Small intestine (tissue), 7 donors: ENCODE measurements at regions not wholly inside any gene's neighbourhood (a gene's known extent, or its start where the extent isn't known, plus 50 kb on each side); places are given as distances from the start of the nearest gene placed in this dataset.
A peak's percentile ranks its signal among the peaks of the same experiment; 100 is the strongest.

Experiments
- DNase-seq, 2 donors: peaks; one replicate each; pipeline versions ENCODE4 v3.0.0 to v3.0.0-alpha.2; 2013
- FAIRE-seq: peaks from 2 replicates; lab custom pipeline; 2012; peaks lifted over from hg19 to GRCh38; lab: Jason Lieb, UNC
- H3K27ac ChIP-seq, 3 donors: one replicate each; pipeline ENCODE4 v1.5.1; 2013; ENCODE audit warnings: low read length in 2 of 3, mild to moderate bottlenecking in 2 of 3, control low read depth in 1 of 3, inconsistent platforms in 1 of 3, low read depth in 1 of 3, moderate library complexity in 1 of 3
- H3K27me3 ChIP-seq, 3 donors: one replicate each; pipeline ENCODE4 v1.6.1; 2013; ENCODE audit warnings: low read length in 3 of 3, inconsistent platforms in 1 of 3; ENCODE audit not compliant: control insufficient read depth in 3 of 3, insufficient read depth in 3 of 3
- H3K36me3 ChIP-seq, 3 donors: one replicate each; pipeline ENCODE4 v1.6.1; 2013; ENCODE audit warnings: low read length in 3 of 3, inconsistent platforms in 1 of 3, low read depth in 1 of 3, mild to moderate bottlenecking in 1 of 3, moderate library complexity in 1 of 3; ENCODE audit not compliant: control insufficient read depth in 3 of 3, insufficient read depth in 2 of 3
- H3K4me1 ChIP-seq, 3 donors: one replicate each; pipeline ENCODE4 v1.6.1; 2013; ENCODE audit warnings: low read length in 2 of 3, inconsistent platforms in 1 of 3, low read depth in 1 of 3, mild to moderate bottlenecking in 1 of 3, moderate library complexity in 1 of 3; ENCODE audit not compliant: control insufficient read depth in 3 of 3, insufficient read depth in 2 of 3
- H3K4me3 ChIP-seq, 3 donors: one replicate each; pipeline ENCODE4 v1.5.1; 2013; ENCODE audit warnings: low read length in 3 of 3, control low read depth in 1 of 3, inconsistent platforms in 1 of 3, low read depth in 1 of 3, mild to moderate bottlenecking in 1 of 3, moderate library complexity in 1 of 3
- H3K9me3 ChIP-seq, 2 donors: one replicate each; pipeline ENCODE4 v1.6.1; 2013; ENCODE audit warnings: low read depth in 1 of 2, low read length in 1 of 2; ENCODE audit not compliant: control insufficient read depth in 2 of 2, insufficient read depth in 1 of 2
- WGBS, 3 donors: extraction: QIAGEN DNeasy Blood & Tissue Kit; methylation state at CpG; one replicate each; pipeline ENCODE4 v1.1.7; 2013; 5-methylcytosine and 5-hydroxymethylcytosine counted together
- donor health status: healthy with polysubstance abuse.
- donor health status: control.
- donor health status: control.
- donor health status: Bipolar disorder and iron deficiency.
- donor health status: healthy.

DNA sequence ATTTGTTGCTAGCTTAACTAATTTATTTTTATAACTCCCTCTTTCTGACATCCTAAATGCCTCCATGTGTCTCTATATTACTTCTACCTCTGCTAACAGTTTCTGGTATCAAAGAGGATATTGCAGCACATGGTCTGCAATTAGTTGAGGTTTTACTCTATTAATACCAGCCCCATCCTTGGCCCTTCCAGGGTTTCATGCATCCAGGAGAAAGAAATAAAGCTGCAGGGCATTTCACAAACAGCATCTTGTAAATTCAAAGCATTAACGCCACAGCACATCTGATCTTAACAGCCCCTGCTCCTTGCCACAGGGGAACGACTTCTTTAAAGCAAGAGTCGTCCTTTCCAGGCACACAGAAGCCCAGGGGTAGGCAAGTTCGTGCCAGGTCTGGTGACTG lies 258.9 kb downstream of the ICOS start:
- Histone ChIP-seq H3K9me3 (no peaks in the 10 kb centered on the region), H3K27ac (no peak overlapping the region), H3K27me3 (peaks cover 0 to 3% (median 2%) of the 10 kb centered on the region in 3 donors), H3K4me3 (no peak overlapping the region), H3K36me3 (no peaks in the 10 kb centered on the region), H3K4me1 (no peaks in the 10 kb centered on the region)
- 76 to 88% (median 83%) methylated on average over 4 of the region's 4 CpGs for WGBS, 3 donors
- DNase-seq, result no peak
- FAIRE-seq, result no peak

DNA sequence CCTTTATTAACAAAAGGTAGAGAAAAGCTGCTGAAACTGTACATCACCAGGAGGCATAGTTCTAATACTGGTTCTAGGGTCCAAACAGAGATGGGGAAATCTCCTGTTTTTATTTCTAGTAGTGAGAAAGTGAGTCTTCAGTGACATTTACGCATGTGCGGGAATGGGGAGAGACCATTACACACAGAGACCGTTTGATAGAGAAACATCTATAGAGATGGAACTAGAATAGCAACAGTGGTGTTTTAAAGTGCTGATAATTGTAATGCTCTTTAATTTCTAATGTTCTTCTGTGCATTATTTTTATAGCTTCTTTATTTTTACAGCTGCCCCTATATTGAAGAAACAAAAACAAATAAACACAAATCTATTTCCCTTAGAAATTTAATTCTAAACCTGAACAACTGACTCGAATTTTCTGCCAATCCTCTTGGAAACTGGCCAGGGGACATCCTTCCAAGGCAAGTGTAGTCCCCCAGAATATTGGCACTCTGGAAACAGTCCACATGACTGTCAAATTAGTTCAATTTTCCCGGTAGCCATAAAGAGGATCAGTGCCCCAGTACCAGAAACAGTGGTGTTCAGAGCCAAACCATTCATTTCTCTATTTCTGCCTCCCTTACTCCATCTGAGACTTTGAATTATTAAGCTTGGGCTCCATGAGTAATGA lies 260.9 kb downstream of the ICOS start:
- WGBS, 3 donors, result 73 to 78% (median 77%) methylated on average over 5 of the region's 5 CpGs
- no peaks in the 10 kb centered on the region for H3K4me1 ChIP-seq

DNA sequence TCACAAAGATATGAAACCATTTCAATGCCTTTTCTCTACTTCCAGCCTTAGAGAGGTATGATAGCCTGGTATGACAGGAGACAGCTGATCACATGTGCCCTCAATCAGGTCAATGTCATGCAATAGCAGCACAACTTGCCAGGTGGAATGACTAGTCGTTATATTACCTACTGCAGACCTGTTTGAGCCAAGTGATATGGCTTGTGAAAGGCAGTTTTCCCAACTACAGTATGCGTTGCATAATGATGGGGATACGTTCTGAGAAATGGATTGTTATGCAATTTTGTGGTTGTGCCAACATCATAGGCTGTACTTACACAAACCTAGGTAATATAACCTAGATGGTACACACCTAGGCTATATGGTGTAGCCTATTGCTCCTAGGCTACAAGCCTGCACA lies 262.8 kb downstream of the ICOS start:
- H3K9me3 ChIP-seq, result no peaks in the 10 kb centered on the region
- H3K36me3 ChIP-seq, result no peaks in the 10 kb centered on the region
- 33 to 74% (median 42%) methylated on average over 3 of the region's 3 CpGs for WGBS, 3 donors
- DNase-seq, result no peak
- H3K27me3 ChIP-seq, result peaks cover 0 to 3% (median 2%) of the 10 kb centered on the region in 3 donors
- no peak for FAIRE-seq
- no peak overlapping the region for H3K4me3 ChIP-seq
- no peak overlapping the region for H3K27ac ChIP-seq
- H3K4me1 ChIP-seq, result no peaks in the 10 kb centered on the region

More for the DNA sequence above, 260.9 kb downstream of the ICOS start:
- no peaks in the 10 kb centered on the region for H3K36me3 ChIP-seq
- no peaks in the 10 kb centered on the region for H3K9me3 ChIP-seq
- H3K27me3 ChIP-seq, result peaks cover 0 to 3% (median 2%) of the 10 kb centered on the region in 3 donors
- FAIRE-seq, result no peak
- no peak overlapping the region for H3K4me3 ChIP-seq
- no peak overlapping the region for H3K27ac ChIP-seq
- no peak for DNase-seq

DNA sequence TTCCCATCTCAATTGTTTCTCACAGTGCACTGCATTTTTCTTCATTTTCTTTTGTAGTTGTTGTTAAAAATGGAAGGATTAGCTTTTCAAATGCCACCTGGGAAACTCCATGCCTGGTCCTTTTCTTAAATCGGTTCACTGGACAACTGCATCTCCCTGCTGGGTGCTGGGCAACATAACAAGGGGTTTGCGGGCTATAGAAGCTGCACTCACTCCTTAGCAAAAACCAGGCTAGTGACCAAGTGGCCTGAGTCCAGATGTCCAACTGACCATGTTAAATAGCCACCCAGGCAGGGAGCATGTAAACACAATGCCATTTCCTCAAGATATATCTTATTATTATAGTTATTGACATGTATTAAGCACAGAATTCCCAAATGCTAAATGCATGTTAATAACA lies 264.9 kb downstream of the ICOS start:
- H3K4me3 ChIP-seq, result no peak overlapping the region
- no peaks in the 10 kb centered on the region for H3K9me3 ChIP-seq
- no peak overlapping the region for H3K27ac ChIP-seq
- no peaks in the 10 kb centered on the region for H3K4me1 ChIP-seq
- DNase-seq (no peak), FAIRE-seq (no peak)
- WGBS, 3 donors, result 87 to 92% (median 91%) methylated on average over 2 of the region's 2 CpGs
- H3K36me3 ChIP-seq, result no peaks in the 10 kb centered on the region
- peaks cover 0 to 6% (median 0%) of the 10 kb centered on the region in 3 donors for H3K27me3 ChIP-seq

DNA sequence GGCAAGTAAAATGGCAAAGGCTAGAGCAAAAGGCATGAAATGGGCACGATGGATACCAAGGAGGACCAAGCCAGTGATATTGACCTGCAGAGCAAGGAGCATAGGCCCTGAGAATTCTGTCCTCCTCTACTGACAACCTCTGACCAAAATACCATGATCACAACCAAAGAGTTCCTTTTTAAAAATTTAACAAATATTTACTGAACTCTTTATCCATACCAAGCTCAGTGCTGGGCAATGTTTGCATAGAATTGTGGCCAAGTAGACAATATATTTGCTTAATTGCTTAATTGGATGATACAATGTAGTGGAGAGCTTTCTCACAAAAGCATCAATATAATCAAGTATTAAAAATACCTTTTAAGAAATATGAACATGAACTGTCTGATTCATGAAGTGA lies 265.7 kb downstream of the ICOS start:
- DNase-seq (no peak), FAIRE-seq (no peak)
- H3K9me3 ChIP-seq, result no peaks in the 10 kb centered on the region
- no peaks in the 10 kb centered on the region for H3K36me3 ChIP-seq
- H3K27ac ChIP-seq, result no peak overlapping the region
- H3K27me3 ChIP-seq, result peaks cover 0 to 6% (median 0%) of the 10 kb centered on the region in 3 donors
- H3K4me1 ChIP-seq, result no peaks in the 10 kb centered on the region
- H3K4me3 ChIP-seq, result no peak overlapping the region
- whole genome bisulfite sequencing, 3 donors, result 81 to 91% (median 90%) methylated on average over 1 of the region's 1 CpG

DNA sequence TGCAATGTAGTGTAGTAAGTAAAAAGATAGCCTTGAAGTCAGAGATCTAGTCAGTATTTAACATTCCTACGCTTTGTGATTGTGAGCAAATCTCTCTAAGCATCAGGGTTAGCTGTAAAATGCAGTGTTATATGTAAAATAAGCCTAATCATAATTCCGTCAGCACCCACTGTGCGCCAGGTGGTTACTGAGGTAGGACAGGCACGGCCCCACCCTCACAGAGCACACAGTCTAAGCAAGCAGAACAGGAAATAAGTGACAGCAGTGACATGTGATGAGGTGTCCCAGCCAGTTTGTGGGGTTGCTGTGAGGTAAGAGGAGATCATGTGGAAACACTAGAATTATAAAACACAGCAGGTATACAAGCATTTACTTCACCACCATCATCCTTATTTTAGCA lies 267.1 kb downstream of the ICOS start:
- Histone ChIP-seq H3K36me3 (no peaks in the 10 kb centered on the region), H3K27me3 (peaks cover 0 to 3% (median 0%) of the 10 kb centered on the region in 3 donors), H3K4me3 (no peak overlapping the region), H3K9me3 (no peaks in the 10 kb centered on the region), H3K27ac (no peak overlapping the region), H3K4me1 (no peaks in the 10 kb centered on the region)
- 78 to 83% (median 78%) methylated on average over 4 of the region's 4 CpGs for WGBS, 3 donors
- DNase-seq (peak; percentile 22 to 41), FAIRE-seq (no peak)

DNA sequence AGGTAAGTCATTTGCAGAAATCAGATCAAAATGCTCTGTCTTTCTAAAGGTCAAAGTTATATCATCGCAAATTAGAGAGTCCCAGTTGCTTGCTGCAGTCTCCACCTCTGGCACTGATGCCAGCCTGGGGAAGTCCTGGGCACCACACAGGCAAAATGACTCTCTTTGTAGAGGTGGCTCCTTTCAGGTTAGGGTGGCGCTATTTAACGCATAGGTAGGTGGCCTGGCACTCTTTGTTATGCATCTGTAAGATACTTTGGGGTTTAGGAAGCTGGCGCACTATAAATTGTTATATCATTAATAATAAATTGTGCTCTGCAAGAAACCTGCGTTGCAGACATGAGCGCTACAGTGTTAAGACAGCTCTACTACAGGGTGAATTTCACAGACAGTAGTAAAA lies 268.5 kb downstream of the ICOS start:
- Histone ChIP-seq H3K27ac (no peak overlapping the region), H3K4me1 (no peaks in the 10 kb centered on the region), H3K9me3 (no peaks in the 10 kb centered on the region), H3K36me3 (no peaks in the 10 kb centered on the region), H3K27me3 (peaks cover 0 to 3% (median 0%) of the 10 kb centered on the region in 3 donors), H3K4me3 (no peak overlapping the region)
- FAIRE-seq (no peak), DNase-seq (no peak)
- WGBS, 3 donors, result 73 to 79% (median 78%) methylated on average over 6 of the region's 6 CpGs

DNA sequence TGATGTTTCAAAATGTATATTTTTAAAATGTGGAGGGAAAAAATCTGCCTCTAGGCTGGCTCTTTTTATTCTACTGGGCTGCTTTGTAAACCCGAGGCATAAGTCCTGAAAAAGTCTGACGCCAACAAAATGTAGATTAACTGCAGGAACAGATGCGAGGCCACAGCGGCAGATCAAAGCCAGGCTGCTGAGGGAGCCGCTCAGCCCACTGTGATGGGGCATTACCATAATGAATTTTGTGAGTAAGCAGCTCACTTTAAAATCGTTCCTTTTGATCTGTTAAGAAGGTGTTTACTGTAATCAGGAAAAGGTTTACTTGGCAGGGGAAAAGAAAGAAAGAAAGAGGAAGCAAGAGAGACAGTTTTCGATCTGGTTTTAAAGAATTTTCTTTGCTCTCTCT lies 269.0 kb downstream of the ICOS start:
- FAIRE-seq (no peak), DNase-seq (no peak)
- no peak overlapping the region for H3K27ac ChIP-seq
- no peak overlapping the region for H3K4me3 ChIP-seq
- H3K4me1 ChIP-seq, result no peaks in the 10 kb centered on the region
- H3K36me3 ChIP-seq, result no peaks in the 10 kb centered on the region
- no peaks in the 10 kb centered on the region for H3K9me3 ChIP-seq
- H3K27me3 ChIP-seq, result peaks cover 0 to 3% (median 0%) of the 10 kb centered on the region in 3 donors
- 30 to 34% (median 33%) methylated on average over 7 of the region's 7 CpGs for WGBS, 3 donors

DNA sequence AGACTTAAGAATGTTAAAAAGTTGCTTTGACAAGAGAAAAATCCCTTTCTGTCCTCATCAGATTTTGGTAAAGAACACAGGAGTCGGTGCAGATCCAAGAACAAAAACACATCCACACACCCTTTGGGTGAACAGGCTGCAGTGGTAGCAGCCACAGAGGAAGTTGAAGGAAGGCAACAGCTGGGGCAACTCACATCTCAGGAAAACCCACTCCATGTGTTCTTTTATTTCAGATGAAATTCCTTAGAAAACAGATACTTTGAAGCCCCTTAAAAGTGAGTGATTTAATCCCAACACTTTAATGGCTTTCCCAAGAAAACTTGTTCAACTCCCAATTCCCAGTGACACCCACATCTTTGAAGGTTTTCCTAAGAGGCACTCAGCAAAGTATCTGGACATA lies 271.3 kb downstream of the ICOS start:
- H3K36me3 ChIP-seq, result no peaks in the 10 kb centered on the region
- no peak for FAIRE-seq
- H3K27me3 ChIP-seq, result peaks cover 0 to 3% (median 0%) of the 10 kb centered on the region in 3 donors
- H3K9me3 ChIP-seq, result no peaks in the 10 kb centered on the region
- H3K4me1 ChIP-seq, result no peaks in the 10 kb centered on the region
- no peak for DNase-seq
- H3K27ac ChIP-seq, result no peak overlapping the region
- H3K4me3 ChIP-seq, result no peak overlapping the region
- 80 to 85% (median 81%) methylated on average over 1 of the region's 1 CpG for WGBS, 3 donors
